Mesendoderm (in vitro differentiated cells): ENCODE measurements at regions not wholly inside any gene's neighbourhood (a gene's known extent, or its start where the extent isn't known, plus 50 kb on each side); places are given as distances from the start of the nearest gene placed in this dataset.
A peak's percentile ranks its signal among the peaks of the same experiment; 100 is the strongest.

ENCODE experiments used
- DNase-seq: peaks from one replicate; pipeline ENCODE4 v3.0.0; 2013
- H2AK5ac ChIP-seq: 2 replicates; pipeline ENCODE4 v1.6.1; 2013; ENCODE audit warnings: low read length, inconsistent platforms
- H2BK120ac ChIP-seq: 2 replicates; pipeline ENCODE4 v1.6.1; 2013; ENCODE audit warnings: low read depth, mild to moderate bottlenecking, low read length, moderate library complexity, mixed read lengths
- H2BK15ac ChIP-seq: replicated peaks from 2 replicates; pipeline ENCODE4 v1.6.1; 2013; ENCODE audit warnings: low read depth, mild to moderate bottlenecking, moderate library complexity
- H2BK5ac ChIP-seq: 2 replicates; pipeline ENCODE4 v1.6.1; 2013; ENCODE audit warnings: low read length, inconsistent platforms
- H3K18ac ChIP-seq: 2 replicates; pipeline ENCODE4 v1.6.1; 2013; ENCODE audit warnings: mild to moderate bottlenecking, low read length, mixed read lengths
- H3K23ac ChIP-seq: one replicate; pipeline ENCODE4 v1.6.1; 2013; ENCODE audit warnings: low read length
- H3K27ac ChIP-seq: 2 replicates; pipeline ENCODE4 v1.5.1; 2013; ENCODE audit warnings: low read depth, mild to moderate bottlenecking, inconsistent platforms, low read length, moderate library complexity
- H3K27me3 ChIP-seq: 2 replicates; pipeline ENCODE4 v1.6.1; 2013; ENCODE audit warnings: low read length, control low read depth, mild to moderate bottlenecking, inconsistent platforms; ENCODE audit not compliant: insufficient read depth, poor library complexity
- H3K36me3 ChIP-seq: 2 replicates; pipeline ENCODE4 v1.6.1; 2013; ENCODE audit warnings: low read length, inconsistent platforms; ENCODE audit not compliant: control insufficient read depth, insufficient read depth
- H3K4ac ChIP-seq: one replicate; pipeline ENCODE4 v1.6.1; 2013; ENCODE audit warnings: low read depth, mild to moderate bottlenecking, low read length, moderate library complexity
- H3K4me1 ChIP-seq: 2 replicates; pipeline ENCODE4 v1.6.1; 2013; ENCODE audit warnings: low read depth, low read length, inconsistent platforms; ENCODE audit not compliant: control insufficient read depth
- H3K4me2 ChIP-seq: 2 replicates; pipeline ENCODE4 v1.6.1; 2013; ENCODE audit warnings: low read length
- H3K4me3 ChIP-seq: 2 replicates; pipeline ENCODE4 v1.5.1; 2013; ENCODE audit warnings: mild to moderate bottlenecking, low read length
- H3K56ac ChIP-seq: one replicate; pipeline ENCODE4 v1.6.1; 2013; ENCODE audit warnings: low read length
- H3K79me1 ChIP-seq: 2 replicates; pipeline ENCODE4 v1.6.1; 2013; ENCODE audit warnings: low read length, inconsistent platforms
- H3K79me2 ChIP-seq: 2 replicates; pipeline ENCODE4 v1.6.1; 2013; ENCODE audit warnings: mild to moderate bottlenecking, low read length; ENCODE audit not compliant: control insufficient read depth, insufficient read depth
- H3K9ac ChIP-seq: 2 replicates; pipeline ENCODE4 v1.6.1; 2013; ENCODE audit warnings: low read length, inconsistent platforms
- H4K5ac ChIP-seq: one replicate; pipeline ENCODE4 v1.6.1; 2013; ENCODE audit warnings: low read length
- H4K8ac ChIP-seq: one replicate; pipeline ENCODE4 v1.6.1; 2013; ENCODE audit warnings: low read depth, mild to moderate bottlenecking, control low read depth, low read length, moderate library complexity
- WGBS: extraction: QIAGEN DNeasy Blood & Tissue Kit; methylation state at CpG from one replicate; pipeline ENCODE4 v1.1.7; 2013; ENCODE audit warnings: low lambda C conversion rate, missing lambda C conversion rate; ENCODE audit not compliant: insufficient coverage; ENCODE audit errors: extremely low coverage; 5-methylcytosine and 5-hydroxymethylcytosine counted together

- no peak overlapping the region for H3K4me3 ChIP-seq
- H3K4ac ChIP-seq = no peak overlapping the region
- H3K4me1 ChIP-seq = no peaks in the 10 kb centered on the region
- no peak overlapping the region for H3K4me2 ChIP-seq
- H3K79me1 ChIP-seq = no peaks in the 10 kb centered on the region
- no peak for DNase-seq
- no peak overlapping the region for H3K23ac ChIP-seq
- no peaks in the 10 kb centered on the region for H3K79me2 ChIP-seq
- H3K36me3 ChIP-seq = no peaks in the 10 kb centered on the region
- no peaks in the 10 kb centered on the region for H3K27me3 ChIP-seq
- H3K18ac ChIP-seq = no peak overlapping the region
- H3K56ac ChIP-seq = no peak overlapping the region
- no peak overlapping the region for H2BK15ac ChIP-seq
- no peak overlapping the region for H2BK5ac ChIP-seq
- H3K27ac ChIP-seq = no peak overlapping the region
- no peak overlapping the region for H4K5ac ChIP-seq
- no peak overlapping the region for H4K8ac ChIP-seq
- no peak overlapping the region for H3K9ac ChIP-seq
- no peak overlapping the region for H2AK5ac ChIP-seq
- H2BK120ac ChIP-seq = no peak overlapping the region
Measured at GRCh38 chr12:72774023-72774422, 501.9 kb downstream of the TRHDE start.

- Histone ChIP-seq H3K4me2 (no peak overlapping the region), H4K5ac (no peak overlapping the region), H4K8ac (no peak overlapping the region), H3K27ac (no peak overlapping the region), H3K4me3 (no peak overlapping the region), H3K9ac (no peak overlapping the region), H3K27me3 (no peaks in the 10 kb centered on the region), H3K56ac (no peak overlapping the region), H3K36me3 (no peaks in the 10 kb centered on the region), H3K4me1 (no peaks in the 10 kb centered on the region), H3K79me2 (no peaks in the 10 kb centered on the region), H3K18ac (no peak overlapping the region), H2AK5ac (no peak overlapping the region), H2BK5ac (no peak overlapping the region), H2BK15ac (no peak overlapping the region), H3K79me1 (no peaks in the 10 kb centered on the region), H2BK120ac (no peak overlapping the region), H3K4ac (no peak overlapping the region), H3K23ac (no peak overlapping the region)
- WGBS = no CpG with 5 or more reads among the region's 1 CpG
- DNase-seq = no peak
Measured at GRCh38 chr12:72777806-72778205, 505.6 kb downstream of the TRHDE start.

GRCh38 chr12:72790273-72790672, 518.1 kb downstream of the TRHDE start:
- no peak overlapping the region for H3K18ac ChIP-seq
- DNase-seq = peak; percentile 51
- H4K8ac ChIP-seq = no peak overlapping the region
- no peak overlapping the region for H2BK5ac ChIP-seq
- no peaks in the 10 kb centered on the region for H3K79me2 ChIP-seq
- no peaks in the 10 kb centered on the region for H3K36me3 ChIP-seq
- no peak overlapping the region for H3K4me2 ChIP-seq
- no peaks in the 10 kb centered on the region for H3K27me3 ChIP-seq
- no peaks in the 10 kb centered on the region for H3K79me1 ChIP-seq
- WGBS = no CpG with 5 or more reads among the region's 1 CpG
- no peak overlapping the region for H3K9ac ChIP-seq
- H2AK5ac ChIP-seq = no peak overlapping the region
- no peak overlapping the region for H3K4me3 ChIP-seq
- H2BK120ac ChIP-seq = no peak overlapping the region
- H3K23ac ChIP-seq = no peak overlapping the region
- H4K5ac ChIP-seq = no peak overlapping the region
- no peaks in the 10 kb centered on the region for H3K4me1 ChIP-seq
- no peak overlapping the region for H3K4ac ChIP-seq
- H2BK15ac ChIP-seq = no peak overlapping the region
- no peak overlapping the region for H3K56ac ChIP-seq
- H3K27ac ChIP-seq = no peak overlapping the region

GRCh38 chr12:72792889-72793288, 520.7 kb downstream of the TRHDE start:
- no peak overlapping the region for H2BK15ac ChIP-seq
- no peak overlapping the region for H3K4ac ChIP-seq
- no peak overlapping the region for H4K8ac ChIP-seq
- H3K4me1 ChIP-seq = no peaks in the 10 kb centered on the region
- H2AK5ac ChIP-seq = no peak overlapping the region
- no peak overlapping the region for H3K23ac ChIP-seq
- no peak overlapping the region for H3K27ac ChIP-seq
- no peak overlapping the region for H2BK5ac ChIP-seq
- H3K36me3 ChIP-seq = no peaks in the 10 kb centered on the region
- no peak overlapping the region for H3K18ac ChIP-seq
- no peak overlapping the region for H2BK120ac ChIP-seq
- H3K27me3 ChIP-seq = no peaks in the 10 kb centered on the region
- no peak overlapping the region for H3K56ac ChIP-seq
- no peak overlapping the region for H3K4me2 ChIP-seq
- no CpG with 5 or more reads among the region's 3 CpGs for WGBS
- no peak overlapping the region for H3K4me3 ChIP-seq
- H3K9ac ChIP-seq = no peak overlapping the region
- no peaks in the 10 kb centered on the region for H3K79me2 ChIP-seq
- DNase-seq = no peak
- H3K79me1 ChIP-seq = no peaks in the 10 kb centered on the region
- H4K5ac ChIP-seq = no peak overlapping the region

GRCh38 chr12:72793796-72794195, 521.6 kb downstream of the TRHDE start:
- WGBS = no CpG with 5 or more reads among the region's 1 CpG

GRCh38 chr12:72815421-72815820, 543.3 kb downstream of the TRHDE start:
- no peaks in the 10 kb centered on the region for H3K36me3 ChIP-seq
- H3K79me2 ChIP-seq = no peaks in the 10 kb centered on the region
- H2BK15ac ChIP-seq = no peak overlapping the region
- H3K4me1 ChIP-seq = no peaks in the 10 kb centered on the region
- H3K18ac ChIP-seq = no peak overlapping the region
- H3K23ac ChIP-seq = no peak overlapping the region
- DNase-seq = peak; percentile 66
- no peak overlapping the region for H2BK5ac ChIP-seq
- no peak overlapping the region for H3K4ac ChIP-seq
- no peak overlapping the region for H2AK5ac ChIP-seq
- no peaks in the 10 kb centered on the region for H3K79me1 ChIP-seq
- H3K4me2 ChIP-seq = no peak overlapping the region
- H4K8ac ChIP-seq = no peak overlapping the region
- H3K9ac ChIP-seq = no peak overlapping the region
- H3K4me3 ChIP-seq = no peak overlapping the region
- no peaks in the 10 kb centered on the region for H3K27me3 ChIP-seq
- H3K27ac ChIP-seq = no peak overlapping the region
- H3K56ac ChIP-seq = no peak overlapping the region
- no peak overlapping the region for H4K5ac ChIP-seq
- H2BK120ac ChIP-seq = no peak overlapping the region

More at GRCh38 chr12:72793796-72794195, 521.6 kb downstream of the TRHDE start:
- H3K56ac ChIP-seq = no peak overlapping the region
- no peak overlapping the region for H2AK5ac ChIP-seq
- no peak overlapping the region for H3K4me3 ChIP-seq
- H3K27me3 ChIP-seq = no peaks in the 10 kb centered on the region
- H2BK5ac ChIP-seq = no peak overlapping the region
- no peak overlapping the region for H3K27ac ChIP-seq
- H4K8ac ChIP-seq = no peak overlapping the region
- H3K9ac ChIP-seq = no peak overlapping the region
- no peak overlapping the region for H2BK120ac ChIP-seq
- no peak overlapping the region for H3K4me2 ChIP-seq
- H3K79me1 ChIP-seq = no peaks in the 10 kb centered on the region
- H3K36me3 ChIP-seq = no peaks in the 10 kb centered on the region
- no peak overlapping the region for H2BK15ac ChIP-seq
- no peak overlapping the region for H4K5ac ChIP-seq
- H3K79me2 ChIP-seq = no peaks in the 10 kb centered on the region
- H3K18ac ChIP-seq = no peak overlapping the region
- no peak overlapping the region for H3K4ac ChIP-seq
- H3K4me1 ChIP-seq = no peaks in the 10 kb centered on the region
- no peak for DNase-seq
- no peak overlapping the region for H3K23ac ChIP-seq
